ENCODE measurements at regions not wholly inside any gene's neighbourhood (a gene's known extent, or its start where the extent isn't known, plus 50 kb on each side); places are given as distances from the start of the nearest gene placed in this dataset.
"Not testable (repeated sequence)": the region's sequence is repeated elsewhere in the genome, so short reads cannot be mapped to it uniquely, and the experiment has no call there.

DNA sequence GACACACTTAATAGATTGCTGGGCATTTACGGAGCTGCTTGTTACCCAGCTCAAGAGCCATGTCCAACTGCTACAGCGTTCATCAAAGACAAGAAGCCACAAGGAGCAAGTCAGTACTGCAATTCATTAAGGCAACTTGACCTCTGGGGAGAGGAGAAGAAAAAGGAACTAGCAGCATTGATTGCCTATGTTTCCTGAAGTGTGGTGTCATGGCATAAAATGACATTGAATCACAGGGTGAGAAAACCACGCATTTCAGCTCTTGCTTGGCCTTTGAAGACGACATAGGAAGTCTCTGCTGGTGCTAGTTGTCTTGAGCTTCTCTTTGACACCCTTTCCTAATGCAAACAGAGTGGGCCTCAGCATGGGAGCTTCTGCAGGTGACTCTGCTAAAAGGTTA, 139.1 kb downstream of the CDH26 start:
- no peak for DNase-seq

- no peak for DNase-seq
Measured at GRCh38 chr20:60100780-60101179, 142.6 kb downstream of the CDH26 start.

- DNase-seq, result no peak
Measured at GRCh38 chr20:60101201-60101890, 143.1 kb downstream of the CDH26 start.

GRCh38 chr20:60101891-60102281, 143.7 kb downstream of the CDH26 start:
- no peak for DNase-seq

- peak; percentile 8 for DNase-seq
Measured at GRCh38 chr20:60102665-60103210, 144.5 kb downstream of the CDH26 start.

DNA sequence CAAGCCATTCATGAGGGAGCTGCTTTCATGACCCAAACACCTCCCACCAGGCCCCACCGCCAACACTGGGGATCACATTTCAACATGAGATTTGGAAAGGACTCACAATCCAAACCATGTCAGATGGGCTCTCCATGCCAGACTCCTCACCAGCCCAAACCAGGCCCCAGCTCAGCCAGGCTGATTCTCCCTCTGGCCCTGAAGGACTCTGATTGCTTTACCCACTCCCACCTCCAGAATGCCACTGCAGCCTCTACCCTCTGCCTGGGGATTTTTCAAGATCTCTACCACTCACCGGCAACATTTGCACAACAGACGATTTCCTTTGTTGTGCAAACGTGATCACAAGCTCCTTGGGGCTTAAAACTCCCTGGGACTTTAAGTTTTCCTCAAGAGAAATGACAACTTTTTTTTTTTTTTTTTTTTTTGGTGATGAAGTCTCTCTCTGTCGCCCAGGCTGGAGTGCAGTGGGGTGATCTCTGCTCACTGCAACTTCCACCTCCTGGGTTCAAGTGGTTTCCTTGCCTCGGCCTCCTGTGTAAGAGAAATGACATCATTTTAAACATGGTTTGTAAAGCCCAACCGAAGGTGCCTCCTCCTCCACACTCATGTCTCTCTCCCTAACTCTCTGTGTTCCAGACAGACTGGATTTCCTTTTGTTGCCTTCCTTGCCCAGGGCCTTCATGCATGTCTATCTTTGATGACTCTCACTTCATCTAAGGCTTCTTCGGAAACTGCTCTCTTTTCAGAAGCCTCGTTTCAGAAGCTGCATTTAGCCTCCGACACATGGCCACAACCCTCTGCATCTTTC, 147.0 kb downstream of the CDH26 start:
- no peak for DNase-seq

DNA sequence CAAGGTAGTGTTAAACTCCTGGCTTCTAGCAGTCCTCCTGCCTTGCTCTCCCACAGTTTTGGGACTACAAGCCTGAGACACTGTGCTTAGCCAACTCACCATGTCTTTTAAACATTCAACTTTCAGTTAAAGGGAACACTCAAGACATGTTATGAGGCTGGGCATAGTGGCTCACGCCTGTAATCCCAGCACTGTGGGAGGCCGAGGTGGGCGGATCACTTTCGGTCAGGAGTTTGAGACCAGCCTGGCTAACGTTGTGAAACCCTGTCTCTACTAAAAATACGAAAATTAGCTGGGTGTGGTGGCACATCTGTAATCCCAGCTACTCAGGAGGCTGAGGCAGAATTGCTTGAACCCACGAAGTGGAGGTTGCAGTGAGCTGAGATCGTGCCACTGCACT, 148.0 kb downstream of the CDH26 start:
- not testable (repeated sequence) for DNase-seq

GRCh38 chr20:60107621-60108390, 149.6 kb downstream of the CDH26 start:
- DNase-seq, result no peak

DNA sequence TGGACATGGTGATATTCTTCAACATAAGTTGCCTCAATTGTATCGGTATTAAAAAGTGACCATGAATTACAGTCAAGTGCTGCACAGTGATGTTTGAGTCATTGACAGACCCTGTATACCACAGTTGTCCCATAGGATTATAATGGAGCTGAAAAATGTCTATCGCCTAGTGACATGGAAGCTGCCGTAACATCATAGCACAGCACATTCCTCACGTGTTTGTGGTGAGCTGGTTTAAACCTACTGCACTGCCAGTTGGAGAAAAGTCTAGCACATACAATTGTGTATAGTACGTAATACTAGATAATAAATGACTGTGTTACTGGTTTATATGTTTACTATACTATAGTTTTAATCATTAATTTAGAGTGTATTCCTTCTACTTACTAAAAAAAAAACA, 150.2 kb downstream of the CDH26 start:
- DNase-seq, result no peak

- DNase-seq, result no peak
Measured at GRCh38 chr20:60113024-60113724, 155.0 kb downstream of the CDH26 start.

DNA sequence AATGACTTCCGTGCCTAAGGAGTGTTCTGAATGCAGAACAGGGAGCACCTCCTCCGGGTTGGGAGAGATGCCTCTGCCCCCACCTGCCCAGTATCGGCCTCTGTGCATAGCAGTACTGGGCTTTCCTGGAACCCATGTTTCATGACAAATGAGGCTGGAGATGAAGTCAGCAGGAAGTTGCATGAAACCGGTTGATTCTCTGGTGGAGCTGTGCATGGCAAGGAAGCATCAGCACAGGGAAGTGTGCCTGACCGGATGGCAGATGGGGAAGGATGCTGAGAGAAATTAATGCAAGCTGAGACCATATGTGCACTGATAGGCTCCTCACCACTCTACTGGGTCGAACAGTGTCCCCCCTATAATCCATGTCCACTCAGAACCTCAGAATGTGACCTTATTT, 155.5 kb downstream of the CDH26 start:
- DNase-seq, result no peak

DNA sequence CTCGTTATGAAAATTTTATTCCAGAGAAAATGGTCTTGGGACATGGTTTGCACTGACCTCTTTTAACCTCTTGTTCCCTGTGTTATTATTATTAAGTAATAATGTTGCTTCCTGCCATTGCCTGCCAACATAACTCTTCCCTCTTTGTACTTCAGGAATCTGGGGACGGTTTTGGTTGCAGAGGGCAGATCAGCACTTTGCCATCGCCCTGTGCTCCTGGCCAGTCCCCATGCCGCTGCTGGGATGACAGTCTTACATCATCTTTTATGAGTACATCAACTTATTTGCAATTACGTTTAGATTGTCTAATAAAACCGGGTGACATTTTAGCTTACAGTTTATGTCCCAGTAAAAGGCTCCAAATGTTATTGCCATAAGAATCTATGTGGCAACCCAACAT, 157.2 kb downstream of the CDH26 start:
- DNase-seq, result no peak

DNA sequence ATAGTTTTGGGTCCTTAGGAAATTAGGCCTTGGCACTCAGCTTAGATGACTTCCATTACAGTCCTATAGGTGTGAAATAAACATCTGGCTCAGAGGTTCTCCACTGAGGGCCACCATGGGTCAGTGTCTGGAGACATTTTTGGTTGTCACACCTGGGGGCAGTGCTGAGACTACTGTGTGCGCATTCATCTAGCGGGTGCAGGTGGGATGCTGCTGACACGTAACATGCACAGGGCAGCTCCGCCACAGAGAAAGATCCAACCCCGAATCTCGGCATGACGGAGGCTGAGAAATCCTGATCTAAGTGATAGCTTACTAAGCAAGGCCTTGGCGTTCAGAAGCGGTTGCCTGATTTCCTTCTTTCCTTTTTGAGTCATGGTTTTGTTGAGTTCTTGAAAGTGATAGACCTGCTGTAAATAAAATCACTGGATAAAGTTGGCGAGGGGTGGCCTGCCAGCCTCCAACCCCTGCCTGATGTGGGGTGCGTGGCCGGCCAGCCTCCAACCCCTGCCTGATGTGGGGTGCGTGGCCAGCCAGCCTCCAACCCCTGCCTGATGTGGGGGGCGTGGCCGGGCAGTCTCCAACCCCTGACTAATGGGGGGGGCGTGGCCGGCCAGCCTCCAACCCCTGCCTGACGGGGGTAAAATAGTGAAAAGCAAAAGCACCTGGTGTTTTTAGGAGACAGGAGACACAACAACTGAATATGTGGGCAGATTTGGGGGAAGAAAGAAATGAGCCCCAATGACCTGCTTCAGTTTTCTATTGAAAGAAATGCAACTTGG, 158.1 kb downstream of the CDH26 start:
- no peak for DNase-seq

GRCh38 chr20:60117065-60117464, 158.8 kb downstream of the CDH26 start:
- DNase-seq, result peak; percentile 41

GRCh38 chr20:60121903-60122302, 163.7 kb downstream of the CDH26 start:
- DNase-seq, result no peak

DNA sequence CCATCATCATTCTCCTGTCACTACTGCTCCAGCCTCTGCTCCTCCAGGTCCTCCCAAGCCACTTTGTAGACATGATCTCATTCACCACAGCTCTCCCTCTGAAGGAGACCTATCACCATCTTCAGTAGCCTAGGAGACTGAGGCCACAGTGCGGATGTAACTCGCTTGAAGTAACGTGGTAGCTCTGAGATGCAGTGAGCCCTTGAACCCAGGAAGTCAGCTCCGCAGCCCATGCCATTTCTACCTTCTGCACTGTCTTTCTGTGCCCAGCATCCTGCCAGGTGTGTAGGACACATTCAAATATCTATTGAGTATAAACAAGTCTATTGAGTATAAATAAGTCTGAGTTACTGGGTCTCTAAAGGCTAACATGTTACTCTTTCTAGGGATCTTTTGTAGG, 164.4 kb downstream of the CDH26 start:
- no peak for DNase-seq

GRCh38 chr20:60123096-60123495, 164.9 kb downstream of the CDH26 start:
- no peak for DNase-seq

DNA sequence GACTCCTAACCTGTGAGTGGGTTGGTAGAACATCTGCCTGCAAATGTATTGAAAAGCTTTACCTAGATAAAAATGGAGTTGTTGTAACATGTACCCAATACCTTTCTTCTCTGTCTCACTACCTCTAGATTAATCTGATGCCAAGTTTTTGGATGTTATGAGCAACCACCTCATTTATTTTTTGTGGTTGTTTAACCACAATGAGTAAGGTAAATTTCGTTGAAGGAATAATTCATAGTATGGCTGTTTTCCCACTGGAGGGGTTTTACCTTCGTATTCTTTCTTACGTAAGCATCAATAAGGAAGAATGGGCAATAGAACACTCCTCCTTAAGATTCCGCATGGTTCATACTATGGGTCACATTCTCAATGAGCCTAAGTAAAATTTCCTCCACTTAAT, 165.4 kb downstream of the CDH26 start:
- DNase-seq, result no peak

- no peak for DNase-seq
Measured at GRCh38 chr20:60124776-60125381, 166.7 kb downstream of the CDH26 start.

- no peak for DNase-seq
Measured at GRCh38 chr20:60125513-60125912, 167.3 kb downstream of the CDH26 start.

DNA sequence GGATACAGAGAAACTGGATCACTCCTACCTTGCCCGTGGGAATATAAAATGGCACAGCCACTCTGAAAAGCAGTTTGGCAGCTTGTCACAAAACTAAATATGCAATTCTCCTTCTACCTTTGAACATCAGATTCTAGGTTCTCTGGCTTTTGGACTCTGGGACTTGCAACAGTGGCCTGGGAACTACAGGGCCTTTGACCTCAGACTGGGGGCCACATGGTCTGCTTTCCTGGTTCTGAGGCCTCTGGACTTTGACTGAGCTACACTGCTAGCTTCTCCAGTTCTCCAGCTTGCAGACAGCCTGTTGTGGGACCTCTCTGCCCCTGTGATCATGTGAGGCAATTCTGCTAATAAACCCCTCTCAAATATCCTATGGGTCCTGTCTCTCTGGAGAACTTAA, 168.8 kb downstream of the CDH26 start:
- no peak for DNase-seq

DNA sequence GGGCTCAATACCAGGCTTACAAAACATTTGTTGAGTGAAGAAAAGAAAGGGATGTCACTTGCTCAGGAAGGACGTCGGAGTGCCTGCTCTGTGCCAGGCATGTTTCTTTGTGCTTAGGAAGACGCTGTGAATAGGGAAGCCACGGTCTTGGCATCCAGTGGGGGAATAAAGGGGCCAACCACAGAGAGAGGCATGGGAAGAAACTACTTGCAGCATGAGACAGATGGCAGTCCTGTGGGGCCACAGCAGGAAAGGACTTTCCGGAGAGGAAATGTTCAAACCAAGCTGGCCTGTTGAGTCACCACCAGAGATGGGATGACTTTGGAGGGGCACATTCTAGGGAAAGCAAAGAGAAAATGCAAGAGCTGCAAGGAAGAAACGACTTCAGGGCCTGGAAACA, 173.2 kb downstream of the CDH26 start:
- no peak for DNase-seq

Data from NCI-H82 (cell line).